ENCODE measurements at regions not wholly inside any gene's neighbourhood (a gene's known extent, or its start where the extent isn't known, plus 50 kb on each side); places are given as distances from the start of the nearest gene placed in this dataset.

- TF ChIP-seq CTCF (IDR thresholded peaks at IDR 0.05 in 4 of 5, conservative IDR thresholded peaks at IDR 0.05 in 1 of 5): no peak
- TF ChIP-seq POLR2A (IDR thresholded peaks at IDR 0.05): no peak
These were observed 410.6 kb upstream of the NR5A2 start for GRCh38 chr1:199616947-199617346.

All from gastrocnemius medialis (tissue), 4 donors.